ENCODE measurements at regions not wholly inside any gene's neighbourhood (a gene's known extent, or its start where the extent isn't known, plus 50 kb on each side); places are given as distances from the start of the nearest gene placed in this dataset.

GRCh38 chr10:128897401-128898129 lies 569.5 kb upstream of the MGMT start:
- TF ChIP-seq POLR2AphosphoS5 (IDR thresholded peaks at IDR 0.05) (no peak), CTCF (IDR thresholded peaks at IDR 0.05) (no peak)

Data from sigmoid colon (tissue), 4 donors.